ENCODE measurements at regions not wholly inside any gene's neighbourhood (a gene's known extent, or its start where the extent isn't known, plus 50 kb on each side); places are given as distances from the start of the nearest gene placed in this dataset.

DNA sequence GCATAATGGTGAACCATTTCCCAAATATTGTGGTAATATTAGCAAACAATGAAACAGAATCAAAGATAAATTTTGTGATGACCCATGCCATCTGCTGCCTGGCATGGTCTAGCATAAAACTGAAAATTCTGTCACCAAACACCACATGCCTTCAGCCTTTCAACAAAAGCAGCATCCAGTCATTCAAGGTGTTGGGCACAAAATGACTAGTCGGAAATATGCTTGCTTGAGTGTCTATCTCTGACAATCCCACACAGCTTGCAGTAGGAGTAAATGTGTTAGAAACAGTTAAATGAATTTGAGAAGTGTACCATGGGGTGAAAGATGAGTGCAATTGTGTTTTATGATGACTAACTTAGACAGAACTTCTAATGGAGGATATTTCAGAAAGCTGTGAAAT lies 61.7 kb upstream of the CDIN1 start:
- Histone ChIP-seq H3K79me2 (ENCODE audit: insufficient read depth, low read length) (no peaks in the 10 kb centered on the region), H3K27me3 (ENCODE audit: insufficient read depth, low read length, poor library complexity) (no peaks in the 10 kb centered on the region), H3K4me1 (ENCODE audit: insufficient read depth, low read length) (no peaks in the 10 kb centered on the region), H3K9ac (ENCODE audit: low read depth, low read length) (no peak overlapping the region), H3K4me2 (ENCODE audit: insufficient read depth, low read length) (no peak overlapping the region), H3K27ac (ENCODE audit: low read length) (no peak overlapping the region), H3K4me3 (ENCODE audit: low read depth in 1 of 2, low read length in 2 of 2) (no peak overlapping the region), H3K9me3 (ENCODE audit: insufficient read depth, low read length, severe bottlenecking) (no peaks in the 10 kb centered on the region), H3K36me3 (ENCODE audit: insufficient read depth, low read length) (no peaks in the 10 kb centered on the region), H2AFZ (ENCODE audit: low read depth, low read length) (no peak overlapping the region), H4K20me1 (ENCODE audit: insufficient read depth, low read length) (no peaks in the 10 kb centered on the region)
- DNase-seq, result no peak
- no peak for ATAC-seq (ENCODE audit: insufficient read depth, low read depth)
- TF ChIP-seq, protein P1, sequence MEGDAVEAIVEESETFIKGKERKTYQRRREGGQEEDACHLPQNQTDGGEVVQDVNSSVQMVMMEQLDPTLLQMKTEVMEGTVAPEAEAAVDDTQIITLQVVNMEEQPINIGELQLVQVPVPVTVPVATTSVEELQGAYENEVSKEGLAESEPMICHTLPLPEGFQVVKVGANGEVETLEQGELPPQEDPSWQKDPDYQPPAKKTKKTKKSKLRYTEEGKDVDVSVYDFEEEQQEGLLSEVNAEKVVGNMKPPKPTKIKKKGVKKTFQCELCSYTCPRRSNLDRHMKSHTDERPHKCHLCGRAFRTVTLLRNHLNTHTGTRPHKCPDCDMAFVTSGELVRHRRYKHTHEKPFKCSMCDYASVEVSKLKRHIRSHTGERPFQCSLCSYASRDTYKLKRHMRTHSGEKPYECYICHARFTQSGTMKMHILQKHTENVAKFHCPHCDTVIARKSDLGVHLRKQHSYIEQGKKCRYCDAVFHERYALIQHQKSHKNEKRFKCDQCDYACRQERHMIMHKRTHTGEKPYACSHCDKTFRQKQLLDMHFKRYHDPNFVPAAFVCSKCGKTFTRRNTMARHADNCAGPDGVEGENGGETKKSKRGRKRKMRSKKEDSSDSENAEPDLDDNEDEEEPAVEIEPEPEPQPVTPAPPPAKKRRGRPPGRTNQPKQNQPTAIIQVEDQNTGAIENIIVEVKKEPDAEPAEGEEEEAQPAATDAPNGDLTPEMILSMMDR (IDR thresholded peaks at IDR 0.05; ENCODE audit: borderline replicate concordance, extremely low read depth, low read length, poor library complexity, severe bottlenecking), result no peak
- TF ChIP-seq EZH2 (IDR thresholded peaks at IDR 0.05; ENCODE audit: borderline replicate concordance, low read depth, low read length, severe bottlenecking), result no peak

DNA sequence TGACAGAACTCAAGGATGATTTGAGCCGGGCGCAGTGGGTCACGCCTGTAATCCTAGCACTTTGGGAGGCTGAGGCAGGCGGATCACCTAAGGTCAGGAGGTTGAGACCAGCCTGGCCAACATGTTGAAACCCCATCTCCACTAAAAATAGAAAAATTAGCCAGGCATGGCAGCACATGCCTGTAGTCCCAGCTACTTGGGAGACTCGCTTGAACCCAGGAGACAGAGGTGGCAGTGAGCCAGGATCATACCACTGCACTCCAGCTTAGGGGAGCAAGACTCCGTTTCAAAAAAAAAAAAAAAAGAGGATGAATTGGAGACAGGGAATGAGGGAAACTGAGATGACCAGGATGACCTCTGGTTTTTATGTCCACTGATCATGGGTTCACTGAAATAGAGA lies 60.4 kb upstream of the CDIN1 start:
- no peak for TF ChIP-seq EZH2 (IDR thresholded peaks at IDR 0.05; ENCODE audit: borderline replicate concordance, low read depth, low read length, severe bottlenecking)
- TF ChIP-seq, protein P1 (IDR thresholded peaks at IDR 0.05; ENCODE audit: borderline replicate concordance, extremely low read depth, low read length, poor library complexity, severe bottlenecking), result no peak
- no peak overlapping the region for H3K4me2 ChIP-seq (ENCODE audit: insufficient read depth, low read length)

DNA sequence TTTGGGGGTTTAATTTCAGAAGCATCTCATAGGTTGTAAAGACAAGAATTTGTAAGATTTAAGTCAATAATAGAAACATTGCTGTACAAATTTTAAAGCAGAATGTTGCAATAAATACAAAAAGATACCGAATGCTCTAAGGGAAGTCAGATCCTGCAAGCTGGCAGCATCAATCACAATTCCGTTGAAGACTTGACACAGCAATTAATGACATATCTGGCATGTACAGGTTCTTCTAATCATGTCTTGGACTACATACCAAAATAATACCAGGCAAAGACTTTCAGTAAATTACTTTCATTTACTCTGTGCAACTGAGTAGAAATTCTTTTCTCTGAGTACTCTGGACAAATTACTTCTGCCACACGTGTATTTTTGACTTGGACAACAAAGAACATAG lies 54.0 kb upstream of the CDIN1 start:
- no peak for TF ChIP-seq EZH2 (IDR thresholded peaks at IDR 0.05; ENCODE audit: borderline replicate concordance, low read depth, low read length, severe bottlenecking)
- TF ChIP-seq, protein P1 (IDR thresholded peaks at IDR 0.05; ENCODE audit: borderline replicate concordance, extremely low read depth, low read length, poor library complexity, severe bottlenecking), result no peak
- no peak for ATAC-seq (ENCODE audit: insufficient read depth, low read depth)
- Histone ChIP-seq H3K79me2 (ENCODE audit: insufficient read depth, low read length) (no peaks in the 10 kb centered on the region), H3K4me2 (ENCODE audit: insufficient read depth, low read length) (no peak overlapping the region), H3K27ac (ENCODE audit: low read length) (no peak overlapping the region), H3K27me3 (ENCODE audit: insufficient read depth, low read length, poor library complexity) (no peaks in the 10 kb centered on the region), H3K9ac (ENCODE audit: low read depth, low read length) (no peak overlapping the region), H4K20me1 (ENCODE audit: insufficient read depth, low read length) (no peaks in the 10 kb centered on the region), H3K36me3 (ENCODE audit: insufficient read depth, low read length) (no peaks in the 10 kb centered on the region), H3K4me1 (ENCODE audit: insufficient read depth, low read length) (no peaks in the 10 kb centered on the region), H3K9me3 (ENCODE audit: insufficient read depth, low read length, severe bottlenecking) (no peaks in the 10 kb centered on the region), H2AFZ (ENCODE audit: low read depth, low read length) (no peak overlapping the region), H3K4me3 (ENCODE audit: low read depth in 1 of 2, low read length in 2 of 2) (no peak overlapping the region)
- no peak for DNase-seq

More for the DNA sequence above, 60.4 kb upstream of the CDIN1 start:
- ATAC-seq (ENCODE audit: insufficient read depth, low read depth) (no peak), DNase-seq (no peak)
- no peaks in the 10 kb centered on the region for H3K79me2 ChIP-seq (ENCODE audit: insufficient read depth, low read length)
- H3K36me3 ChIP-seq (ENCODE audit: insufficient read depth, low read length), result no peaks in the 10 kb centered on the region
- no peak overlapping the region for H3K9ac ChIP-seq (ENCODE audit: low read depth, low read length)
- H3K27ac ChIP-seq (ENCODE audit: low read length), result no peak overlapping the region
- H3K9me3 ChIP-seq (ENCODE audit: insufficient read depth, low read length, severe bottlenecking), result no peaks in the 10 kb centered on the region
- no peak overlapping the region for H3K4me3 ChIP-seq (ENCODE audit: low read depth in 1 of 2, low read length in 2 of 2)
- H4K20me1 ChIP-seq (ENCODE audit: insufficient read depth, low read length), result no peaks in the 10 kb centered on the region
- H3K27me3 ChIP-seq (ENCODE audit: insufficient read depth, low read length, poor library complexity), result no peaks in the 10 kb centered on the region
- no peaks in the 10 kb centered on the region for H3K4me1 ChIP-seq (ENCODE audit: insufficient read depth, low read length)
- H2AFZ ChIP-seq (ENCODE audit: low read depth, low read length), result no peak overlapping the region

Data from DND-41 (cell line).